Thyroid gland (tissue), 4 donors: ENCODE measurements at regions not wholly inside any gene's neighbourhood (a gene's known extent, or its start where the extent isn't known, plus 50 kb on each side); places are given as distances from the start of the nearest gene placed in this dataset.

Source experiments
- POLR2A ChIP-seq, 2 donors: fragments of 450-650 bp; IDR thresholded peaks; one replicate each; pipeline ENCODE4 v1.6.1; 2017; ENCODE audit warnings: antibody characterized with exemption in 2 of 2, mild to moderate bottlenecking in 2 of 2, moderate library complexity in 1 of 2
- TF ChIP-seq, protein P1 (sequence below), 6 experiments: fragments of 200-600 bp in 3 of 6; fragments of 450-650 bp in 3 of 6; sonication (generic) in 3 of 6; IDR thresholded peaks; one replicate each; pipeline ENCODE4 v1.5.1; 2016 to 2019; ENCODE audit warnings: antibody characterized with exemption in 6 of 6, mild to moderate bottlenecking in 2 of 6, inconsistent platforms in 1 of 6, moderate library complexity in 1 of 6

DNA sequence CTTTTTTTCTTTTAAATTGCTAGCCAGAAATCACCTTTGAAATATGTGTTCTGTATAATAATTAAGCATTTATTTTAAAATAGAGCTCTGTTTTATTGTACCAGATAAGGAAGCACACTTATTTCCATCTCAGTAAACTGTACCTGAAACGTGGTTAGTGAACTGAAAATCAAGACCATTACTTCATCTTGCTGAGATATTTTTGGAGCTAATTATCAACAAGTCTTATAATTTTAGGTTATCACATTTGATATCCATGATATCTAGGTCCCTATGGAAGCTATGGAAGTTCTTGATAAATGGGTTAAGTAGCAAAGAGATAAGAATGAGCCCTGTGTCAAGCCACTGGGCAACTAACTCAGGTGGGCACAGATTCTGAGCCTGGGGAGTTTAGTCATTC is 187.2 kb downstream of the NFKBIZ start:
- TF ChIP-seq, protein P1, sequence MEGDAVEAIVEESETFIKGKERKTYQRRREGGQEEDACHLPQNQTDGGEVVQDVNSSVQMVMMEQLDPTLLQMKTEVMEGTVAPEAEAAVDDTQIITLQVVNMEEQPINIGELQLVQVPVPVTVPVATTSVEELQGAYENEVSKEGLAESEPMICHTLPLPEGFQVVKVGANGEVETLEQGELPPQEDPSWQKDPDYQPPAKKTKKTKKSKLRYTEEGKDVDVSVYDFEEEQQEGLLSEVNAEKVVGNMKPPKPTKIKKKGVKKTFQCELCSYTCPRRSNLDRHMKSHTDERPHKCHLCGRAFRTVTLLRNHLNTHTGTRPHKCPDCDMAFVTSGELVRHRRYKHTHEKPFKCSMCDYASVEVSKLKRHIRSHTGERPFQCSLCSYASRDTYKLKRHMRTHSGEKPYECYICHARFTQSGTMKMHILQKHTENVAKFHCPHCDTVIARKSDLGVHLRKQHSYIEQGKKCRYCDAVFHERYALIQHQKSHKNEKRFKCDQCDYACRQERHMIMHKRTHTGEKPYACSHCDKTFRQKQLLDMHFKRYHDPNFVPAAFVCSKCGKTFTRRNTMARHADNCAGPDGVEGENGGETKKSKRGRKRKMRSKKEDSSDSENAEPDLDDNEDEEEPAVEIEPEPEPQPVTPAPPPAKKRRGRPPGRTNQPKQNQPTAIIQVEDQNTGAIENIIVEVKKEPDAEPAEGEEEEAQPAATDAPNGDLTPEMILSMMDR (IDR thresholded peaks at IDR 0.05) = no peak
- TF ChIP-seq POLR2A (IDR thresholded peaks at IDR 0.05) = no peak
